ENCODE measurements at regions not wholly inside any gene's neighbourhood (a gene's known extent, or its start where the extent isn't known, plus 50 kb on each side); places are given as distances from the start of the nearest gene placed in this dataset.
"Not testable (repeated sequence)": the region's sequence is repeated elsewhere in the genome, so short reads cannot be mapped to it uniquely, and the experiment has no call there.

GRCh38 chr22:25495285-25495684 is 69.2 kb upstream of the GRK3 start:
- no CpG with 5 or more reads among the region's 1 CpG for WGBS (ENCODE audit: insufficient coverage)
- H3K4me3 ChIP-seq (ENCODE audit: low read length), result no peak overlapping the region
- DNase-seq, result no peak
- H3K27me3 ChIP-seq (ENCODE audit: control insufficient read depth, insufficient read depth, low read length), result no peaks in the 10 kb centered on the region
- H3K36me3 ChIP-seq (ENCODE audit: control insufficient read depth, insufficient read depth, low read length), result peaks cover 9% of the 10 kb centered on the region
- peaks cover 18% of the 10 kb centered on the region for H3K4me1 ChIP-seq (ENCODE audit: control insufficient read depth, insufficient read depth, low read length)
- H3K27ac ChIP-seq (ENCODE audit: low read length), result no peak overlapping the region
- H3K9me3 ChIP-seq (replicated peaks; ENCODE audit: control insufficient read depth, low read depth, low read length), result no peaks in the 10 kb centered on the region

- H3K27ac ChIP-seq (ENCODE audit: low read length), result no peak overlapping the region
- no peak for DNase-seq
- no peaks in the 10 kb centered on the region for H3K36me3 ChIP-seq (ENCODE audit: control insufficient read depth, insufficient read depth, low read length)
- no peaks in the 10 kb centered on the region for H3K9me3 ChIP-seq (replicated peaks; ENCODE audit: control insufficient read depth, low read depth, low read length)
- no peak overlapping the region for H3K4me3 ChIP-seq (ENCODE audit: low read length)
- WGBS (ENCODE audit: insufficient coverage), result 60% methylated on average over 1 of the region's 4 CpGs
- peaks cover 18% of the 10 kb centered on the region for H3K4me1 ChIP-seq (ENCODE audit: control insufficient read depth, insufficient read depth, low read length)
- H3K27me3 ChIP-seq (ENCODE audit: control insufficient read depth, insufficient read depth, low read length), result no peaks in the 10 kb centered on the region
Observed at GRCh38 chr22:25496396-25497064, 67.9 kb upstream of the GRK3 start.

GRCh38 chr22:25497181-25497641 is 67.3 kb upstream of the GRK3 start:
- 0% methylated on average over 1 of the region's 2 CpGs for WGBS (ENCODE audit: insufficient coverage)
- no peak overlapping the region for H3K4me3 ChIP-seq (ENCODE audit: low read length)
- DNase-seq, result no peak
- H3K4me1 ChIP-seq (ENCODE audit: control insufficient read depth, insufficient read depth, low read length), result peaks cover 18% of the 10 kb centered on the region
- H3K9me3 ChIP-seq (replicated peaks; ENCODE audit: control insufficient read depth, low read depth, low read length), result no peaks in the 10 kb centered on the region
- no peaks in the 10 kb centered on the region for H3K36me3 ChIP-seq (ENCODE audit: control insufficient read depth, insufficient read depth, low read length)
- no peaks in the 10 kb centered on the region for H3K27me3 ChIP-seq (ENCODE audit: control insufficient read depth, insufficient read depth, low read length)
- H3K27ac ChIP-seq (ENCODE audit: low read length), result no peak overlapping the region

- Histone ChIP-seq H3K36me3 (ENCODE audit: control insufficient read depth, insufficient read depth, low read length) (no peaks in the 10 kb centered on the region), H3K4me3 (ENCODE audit: low read length) (no peak overlapping the region), H3K27ac (ENCODE audit: low read length) (no peak overlapping the region), H3K27me3 (ENCODE audit: control insufficient read depth, insufficient read depth, low read length) (no peaks in the 10 kb centered on the region), H3K9me3 (replicated peaks; ENCODE audit: control insufficient read depth, low read depth, low read length) (no peaks in the 10 kb centered on the region), H3K4me1 (ENCODE audit: control insufficient read depth, insufficient read depth, low read length) (peaks cover 16% of the 10 kb centered on the region)
- WGBS (ENCODE audit: insufficient coverage), result 40% methylated on average over 1 of the region's 2 CpGs
- DNase-seq, result no peak
Observed at GRCh38 chr22:25497716-25498115, 66.8 kb upstream of the GRK3 start.

GRCh38 chr22:25500671-25501070 is 63.8 kb upstream of the GRK3 start:
- no CpG with 5 or more reads among the region's 3 CpGs for WGBS (ENCODE audit: insufficient coverage)
- not testable (repeated sequence) for H3K9me3 ChIP-seq (replicated peaks; ENCODE audit: control insufficient read depth, low read depth, low read length); H3K4me3 ChIP-seq (ENCODE audit: low read length); H3K4me1 ChIP-seq (ENCODE audit: control insufficient read depth, insufficient read depth, low read length); H3K27ac ChIP-seq (ENCODE audit: low read length); H3K27me3 ChIP-seq (ENCODE audit: control insufficient read depth, insufficient read depth, low read length); H3K36me3 ChIP-seq (ENCODE audit: control insufficient read depth, insufficient read depth, low read length); DNase-seq

GRCh38 chr22:25504017-25504416 is 60.5 kb upstream of the GRK3 start:
- not testable (repeated sequence) for DNase-seq; H3K9me3 ChIP-seq (replicated peaks; ENCODE audit: control insufficient read depth, low read depth, low read length); H3K36me3 ChIP-seq (ENCODE audit: control insufficient read depth, insufficient read depth, low read length); H3K27ac ChIP-seq (ENCODE audit: low read length); H3K4me3 ChIP-seq (ENCODE audit: low read length); H3K4me1 ChIP-seq (ENCODE audit: control insufficient read depth, insufficient read depth, low read length); H3K27me3 ChIP-seq (ENCODE audit: control insufficient read depth, insufficient read depth, low read length)
- 83% methylated on average over 1 of the region's 1 CpG for WGBS (ENCODE audit: insufficient coverage)

- Histone ChIP-seq H3K4me1 (ENCODE audit: control insufficient read depth, insufficient read depth, low read length) (no peaks in the 10 kb centered on the region), H3K9me3 (replicated peaks; ENCODE audit: control insufficient read depth, low read depth, low read length) (no peaks in the 10 kb centered on the region), H3K4me3 (ENCODE audit: low read length) (no peak overlapping the region), H3K36me3 (ENCODE audit: control insufficient read depth, insufficient read depth, low read length) (peaks cover 17% of the 10 kb centered on the region), H3K27ac (ENCODE audit: low read length) (no peak overlapping the region), H3K27me3 (ENCODE audit: control insufficient read depth, insufficient read depth, low read length) (no peaks in the 10 kb centered on the region)
- WGBS (ENCODE audit: insufficient coverage), result no CpG with 5 or more reads among the region's 3 CpGs
- no peak for DNase-seq
Observed at GRCh38 chr22:25508161-25508560, 56.3 kb upstream of the GRK3 start.

GRCh38 chr22:25508761-25509321 is 55.6 kb upstream of the GRK3 start:
- DNase-seq, result no peak
- no peaks in the 10 kb centered on the region for H3K27me3 ChIP-seq (ENCODE audit: control insufficient read depth, insufficient read depth, low read length)
- no peak overlapping the region for H3K4me3 ChIP-seq (ENCODE audit: low read length)
- peaks cover 17% of the 10 kb centered on the region for H3K36me3 ChIP-seq (ENCODE audit: control insufficient read depth, insufficient read depth, low read length)
- no peaks in the 10 kb centered on the region for H3K9me3 ChIP-seq (replicated peaks; ENCODE audit: control insufficient read depth, low read depth, low read length)
- no peaks in the 10 kb centered on the region for H3K4me1 ChIP-seq (ENCODE audit: control insufficient read depth, insufficient read depth, low read length)
- no peak overlapping the region for H3K27ac ChIP-seq (ENCODE audit: low read length)
- 40% methylated on average over 2 of the region's 5 CpGs for WGBS (ENCODE audit: insufficient coverage)

GRCh38 chr22:25509374-25509791 is 55.1 kb upstream of the GRK3 start:
- WGBS (ENCODE audit: insufficient coverage), result 17% methylated on average over 4 of the region's 5 CpGs
- DNase-seq, result no peak
- Histone ChIP-seq H3K9me3 (replicated peaks; ENCODE audit: control insufficient read depth, low read depth, low read length) (no peaks in the 10 kb centered on the region), H3K27me3 (ENCODE audit: control insufficient read depth, insufficient read depth, low read length) (no peaks in the 10 kb centered on the region), H3K4me1 (ENCODE audit: control insufficient read depth, insufficient read depth, low read length) (no peaks in the 10 kb centered on the region), H3K36me3 (ENCODE audit: control insufficient read depth, insufficient read depth, low read length) (peaks cover 17% of the 10 kb centered on the region), H3K27ac (ENCODE audit: low read length) (no peak overlapping the region), H3K4me3 (ENCODE audit: low read length) (no peak overlapping the region)

GRCh38 chr22:25510876-25511275 is 53.6 kb upstream of the GRK3 start:
- no peak for DNase-seq
- no peaks in the 10 kb centered on the region for H3K9me3 ChIP-seq (replicated peaks; ENCODE audit: control insufficient read depth, low read depth, low read length)
- H3K27ac ChIP-seq (ENCODE audit: low read length), result no peak overlapping the region
- H3K36me3 ChIP-seq (ENCODE audit: control insufficient read depth, insufficient read depth, low read length), result peaks cover 17% of the 10 kb centered on the region
- H3K4me3 ChIP-seq (ENCODE audit: low read length), result no peak overlapping the region
- no peaks in the 10 kb centered on the region for H3K27me3 ChIP-seq (ENCODE audit: control insufficient read depth, insufficient read depth, low read length)
- H3K4me1 ChIP-seq (ENCODE audit: control insufficient read depth, insufficient read depth, low read length), result no peaks in the 10 kb centered on the region
- 20% methylated on average over 1 of the region's 3 CpGs for WGBS (ENCODE audit: insufficient coverage)
